Neural progenitor cell (in vitro differentiated cells): ENCODE measurements at regions not wholly inside any gene's neighbourhood (a gene's known extent, or its start where the extent isn't known, plus 50 kb on each side); places are given as distances from the start of the nearest gene placed in this dataset.

ENCODE experiments used
- EZH2 ChIP-seq: fragments of 200-600 bp; sonication (generic); IDR thresholded peaks from 2 replicates; pipeline ENCODE4 v1.6.1; 2017; ENCODE audit warnings: antibody characterized with exemption, mild to moderate bottlenecking, moderate library complexity
- EZH2phosphoT487 ChIP-seq: fragments of 200-600 bp; sonication (generic); IDR thresholded peaks from 2 replicates; pipeline ENCODE4 v1.6.1; 2017; ENCODE audit warnings: antibody characterized with exemption

GRCh38 chr12:20262119-20262518, 106.2 kb upstream of the PDE3A start:
- no peak for TF ChIP-seq EZH2phosphoT487
- TF ChIP-seq EZH2: no peak
